CD4-positive, CD25-positive, alpha-beta regulatory T cell (primary cell): ENCODE measurements at regions not wholly inside any gene's neighbourhood (a gene's known extent, or its start where the extent isn't known, plus 50 kb on each side); places are given as distances from the start of the nearest gene placed in this dataset.

Source experiments
- ATAC-seq, 2 donors: fragments of 150-1000 bp; cut with Tn5 transposase; one replicate each; pipeline ENCODE4 v1.10.0; 2021; ENCODE audit warnings: low read depth in 2 of 2, moderate number of reproducible peaks in 2 of 2, moderate library complexity in 1 of 2
- DNase-seq, 3 donors: peaks; one replicate each; pipeline versions ENCODE4 v3.0.0 to v3.0.0-alpha.2; 2012 to 2022; ENCODE audit warnings: mixed read lengths in 1 of 3
- H3K27ac ChIP-seq: one replicate; pipeline ENCODE4 v1.7.0; 2013; ENCODE audit warnings: mild to moderate bottlenecking, low read length; ENCODE audit not compliant: insufficient read depth, poor library complexity, severe bottlenecking
- H3K27me3 ChIP-seq: one replicate; pipeline ENCODE4 v1.7.0; 2013; ENCODE audit warnings: low read length; ENCODE audit not compliant: control insufficient read depth, insufficient read depth
- H3K36me3 ChIP-seq: one replicate; pipeline ENCODE4 v1.7.0; 2013; ENCODE audit warnings: mild to moderate bottlenecking, low read length, moderate library complexity; ENCODE audit not compliant: control insufficient read depth, insufficient read depth
- H3K4me1 ChIP-seq: 2 replicates; pipeline ENCODE4 v1.7.0; 2013; ENCODE audit warnings: mild to moderate bottlenecking, low read length; ENCODE audit not compliant: insufficient read depth, control insufficient read depth, poor library complexity, severe bottlenecking
- H3K4me3 ChIP-seq: one replicate; pipeline ENCODE4 v1.7.0; 2013; ENCODE audit warnings: low read depth, mild to moderate bottlenecking, low read length, moderate library complexity
- H3K9me3 ChIP-seq, 2 experiments: 1 replicate in 1 of 2; 2 replicates in 1 of 2; pipeline ENCODE4 v1.7.0; 2013; ENCODE audit warnings: low read length in 2 of 2, mild to moderate bottlenecking in 1 of 2, moderate library complexity in 1 of 2; ENCODE audit not compliant: control insufficient read depth in 2 of 2
- H3K27ac Mint-ChIP-seq, 3 donors: one replicate each; pipeline ENCODE4 v1.8.0; 2020 to 2022; ENCODE audit warnings: mild to moderate bottlenecking in 3 of 3, mixed read lengths in 3 of 3, moderate library complexity in 2 of 3
- H3K27me3 Mint-ChIP-seq: one replicate; pipeline ENCODE4 v1.8.0; 2022; ENCODE audit warnings: mild to moderate bottlenecking, mixed read lengths
- H3K36me3 Mint-ChIP-seq: one replicate; pipeline ENCODE4 v1.8.0; 2020; ENCODE audit warnings: mixed read lengths
- H3K4me1 Mint-ChIP-seq, 4 donors: one replicate each; pipeline ENCODE4 v1.8.0; 2020 to 2022; ENCODE audit warnings: mixed read lengths in 4 of 4, mild to moderate bottlenecking in 1 of 4
- H3K4me3 Mint-ChIP-seq, 4 donors: one replicate each; pipeline ENCODE4 v1.8.0; 2020 to 2022; ENCODE audit warnings: mild to moderate bottlenecking in 4 of 4, mixed read lengths in 4 of 4, moderate library complexity in 3 of 4
- H3K9me3 Mint-ChIP-seq, 7 donors: one replicate each; pipeline ENCODE4 v1.8.0; 2020 to 2022; ENCODE audit warnings: mixed read lengths in 7 of 7, mild to moderate bottlenecking in 3 of 7, moderate library complexity in 2 of 7

DNA sequence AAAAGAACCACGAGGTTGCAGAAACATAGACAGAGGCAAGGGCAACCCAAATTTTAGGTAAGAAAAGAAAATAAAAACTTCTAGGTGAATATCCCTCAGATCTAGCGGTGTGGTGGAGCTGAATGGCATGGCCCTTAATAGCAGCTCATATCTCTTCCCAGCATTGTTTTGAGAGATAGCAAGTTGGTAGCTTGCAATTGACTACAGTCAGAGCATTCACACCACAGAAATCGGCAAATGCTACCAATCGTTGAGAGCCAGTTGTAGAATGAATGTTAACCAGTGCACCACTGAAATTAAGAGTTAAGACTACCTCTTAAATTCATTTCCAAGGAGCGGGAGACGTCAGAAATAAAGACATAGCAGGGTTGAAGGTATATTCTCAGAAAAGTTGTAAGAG lies 184.0 kb upstream of the KIT start:
- no peaks in the 10 kb centered on the region for H3K27me3 Mint-ChIP-seq
- H3K27ac Mint-ChIP-seq = peak overlapping the region in 1 of 3 donors; percentile 11
- H3K4me1 ChIP-seq = no peaks in the 10 kb centered on the region
- DNase-seq (no peak), ATAC-seq (no peak)
- H3K27me3 ChIP-seq = no peaks in the 10 kb centered on the region
- no peaks in the 10 kb centered on the region for H3K36me3 ChIP-seq
- H3K9me3 Mint-ChIP-seq = peaks cover 0 to 9% (median 6%) of the 10 kb centered on the region in 7 donors
- H3K4me3 ChIP-seq = no peak overlapping the region
- no peak overlapping the region for H3K4me3 Mint-ChIP-seq
- no peaks in the 10 kb centered on the region for H3K4me1 Mint-ChIP-seq
- H3K27ac ChIP-seq = no peak overlapping the region
- peaks cover 0 to 2% of the 10 kb centered on the region in 2 experiments for H3K9me3 ChIP-seq
- H3K36me3 Mint-ChIP-seq = no peaks in the 10 kb centered on the region

DNA sequence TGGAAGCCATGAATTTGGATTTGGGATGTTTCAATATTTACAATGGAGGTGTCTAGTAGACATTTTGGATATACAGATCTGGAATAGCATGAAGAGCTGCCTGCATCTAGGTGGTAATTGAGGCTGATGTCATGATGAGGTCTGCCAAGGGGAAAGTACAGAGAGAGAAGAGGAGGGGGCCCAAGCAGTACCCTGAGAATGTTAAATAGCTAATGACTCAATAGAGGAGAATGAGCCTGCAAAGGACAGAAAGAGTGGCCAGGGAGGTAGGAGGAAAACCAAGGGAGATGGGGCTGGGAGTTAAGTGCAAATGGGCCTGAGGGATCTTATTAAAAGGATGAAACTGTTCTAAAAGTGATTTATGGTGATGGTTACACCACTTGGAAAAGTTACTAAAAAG lies 182.2 kb upstream of the KIT start:
- H3K27me3 Mint-ChIP-seq = no peaks in the 10 kb centered on the region

DNA sequence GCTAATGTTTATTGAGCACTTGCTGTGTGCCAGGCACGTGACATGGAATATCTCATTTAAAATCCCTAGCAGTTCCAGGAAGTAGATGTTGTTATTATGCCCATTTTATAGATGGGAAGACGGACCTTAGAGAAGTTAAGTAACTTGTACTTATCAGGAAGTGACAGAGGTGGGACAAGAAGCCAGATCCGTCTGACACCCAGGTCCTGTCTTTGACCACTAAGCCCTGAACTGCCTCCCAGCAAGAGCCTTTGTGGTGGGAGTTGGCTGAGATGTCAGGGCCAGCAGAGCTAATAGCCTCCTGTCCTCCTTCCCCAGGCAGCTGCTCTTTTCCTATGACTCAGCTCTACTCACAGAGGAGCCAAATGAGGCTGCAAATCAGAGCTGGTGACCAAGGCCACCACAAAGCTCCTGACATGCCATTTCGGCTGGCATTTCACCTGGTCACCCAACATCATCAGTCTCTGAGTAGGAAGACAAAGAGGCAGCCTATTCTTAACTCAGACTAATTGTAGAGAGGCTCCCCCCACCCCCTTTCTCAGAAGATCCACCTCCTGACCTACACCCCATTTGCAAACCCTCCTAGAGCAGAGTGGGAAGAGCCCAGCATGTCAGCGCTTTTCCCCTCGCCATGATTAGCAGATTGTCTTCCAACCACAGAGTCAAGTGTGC lies 175.1 kb upstream of the KIT start:
- H3K4me1 Mint-ChIP-seq = no peaks in the 10 kb centered on the region
- no peak for DNase-seq
- Histone ChIP-seq H3K4me3 (no peak overlapping the region), H3K4me1 (no peaks in the 10 kb centered on the region), H3K36me3 (no peaks in the 10 kb centered on the region), H3K27me3 (no peaks in the 10 kb centered on the region), H3K27ac (no peak overlapping the region), H3K9me3 (no peaks in the 10 kb centered on the region)
- no peaks in the 10 kb centered on the region for H3K27me3 Mint-ChIP-seq
- no peak overlapping the region for H3K27ac Mint-ChIP-seq
- ATAC-seq = no peak
- no peaks in the 10 kb centered on the region for H3K36me3 Mint-ChIP-seq
- H3K4me3 Mint-ChIP-seq = no peak overlapping the region
- H3K9me3 Mint-ChIP-seq = peaks cover 0 to 8% (median 5%) of the 10 kb centered on the region in 7 donors

More for the DNA sequence above, 182.2 kb upstream of the KIT start:
- H3K27ac ChIP-seq = no peak overlapping the region
- H3K4me3 ChIP-seq = no peak overlapping the region
- H3K4me1 ChIP-seq = no peaks in the 10 kb centered on the region
- H3K36me3 ChIP-seq = no peaks in the 10 kb centered on the region
- Mint-ChIP-seq H3K36me3 (no peaks in the 10 kb centered on the region), H3K9me3 (peaks cover 0 to 11% (median 5%) of the 10 kb centered on the region in 7 donors), H3K4me3 (no peak overlapping the region), H3K27ac (no peak overlapping the region), H3K4me1 (no peaks in the 10 kb centered on the region)
- no peak for DNase-seq
- H3K9me3 ChIP-seq = no peaks in the 10 kb centered on the region
- ATAC-seq = no peak
- H3K27me3 ChIP-seq = no peaks in the 10 kb centered on the region

DNA sequence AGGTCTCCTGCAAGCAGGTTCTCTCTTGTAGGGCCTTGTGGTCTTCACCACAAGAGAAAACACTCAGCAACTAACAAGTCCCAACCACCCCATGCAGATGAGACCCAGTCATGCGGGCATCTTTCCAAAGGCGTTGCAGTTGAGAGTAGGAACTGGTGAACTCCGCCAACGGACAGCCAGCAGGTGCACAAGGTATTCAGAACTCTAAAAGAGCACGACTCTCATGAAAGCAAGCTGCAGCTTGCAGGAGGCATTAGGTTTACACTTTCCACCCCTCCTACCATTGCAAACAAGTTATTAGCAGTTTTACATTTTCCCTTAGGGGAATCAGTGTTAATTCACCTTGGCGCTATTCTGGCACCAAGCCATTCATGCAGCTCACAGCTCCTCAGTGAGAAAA lies 173.4 kb upstream of the KIT start:
- no peak for ATAC-seq
- no peaks in the 10 kb centered on the region for H3K36me3 Mint-ChIP-seq
- H3K27me3 Mint-ChIP-seq = no peaks in the 10 kb centered on the region
- no peaks in the 10 kb centered on the region for H3K27me3 ChIP-seq
- peaks cover 0 to 4% (median 0%) of the 10 kb centered on the region in 7 donors for H3K9me3 Mint-ChIP-seq
- H3K9me3 ChIP-seq = no peaks in the 10 kb centered on the region
- no peak overlapping the region for H3K4me3 Mint-ChIP-seq
- H3K4me1 ChIP-seq = no peaks in the 10 kb centered on the region
- DNase-seq = no peak
- no peaks in the 10 kb centered on the region for H3K4me1 Mint-ChIP-seq
- no peaks in the 10 kb centered on the region for H3K36me3 ChIP-seq
- H3K27ac Mint-ChIP-seq = no peak overlapping the region
- no peak overlapping the region for H3K4me3 ChIP-seq
- H3K27ac ChIP-seq = no peak overlapping the region

DNA sequence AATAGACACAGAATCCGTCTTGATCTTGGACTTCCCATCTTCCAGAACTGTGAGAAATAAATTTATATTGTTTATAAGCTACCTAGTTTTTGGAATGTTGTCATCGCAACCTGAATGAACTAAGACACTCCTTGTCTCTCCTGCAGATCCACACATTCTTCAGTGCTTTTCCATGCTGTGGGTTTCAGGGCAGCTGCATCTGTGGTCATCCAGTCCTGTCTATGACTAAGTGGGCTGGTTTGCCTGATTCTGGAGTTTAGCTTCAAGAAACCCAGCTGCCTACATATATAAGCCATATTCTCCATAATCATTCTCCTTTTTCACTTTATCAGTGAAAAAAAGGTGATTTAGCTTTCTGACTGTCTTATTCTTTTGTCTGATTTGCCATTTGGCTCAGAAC lies 170.3 kb upstream of the KIT start:
- Mint-ChIP-seq H3K4me3 (no peak overlapping the region), H3K27ac (no peak overlapping the region), H3K27me3 (no peaks in the 10 kb centered on the region), H3K4me1 (no peaks in the 10 kb centered on the region), H3K36me3 (no peaks in the 10 kb centered on the region), H3K9me3 (peaks cover 0 to 4% (median 0%) of the 10 kb centered on the region in 7 donors)
- DNase-seq (no peak), ATAC-seq (no peak)
- Histone ChIP-seq H3K36me3 (no peaks in the 10 kb centered on the region), H3K4me1 (no peaks in the 10 kb centered on the region), H3K9me3 (no peaks in the 10 kb centered on the region), H3K4me3 (no peak overlapping the region), H3K27ac (no peak overlapping the region), H3K27me3 (no peaks in the 10 kb centered on the region)

DNA sequence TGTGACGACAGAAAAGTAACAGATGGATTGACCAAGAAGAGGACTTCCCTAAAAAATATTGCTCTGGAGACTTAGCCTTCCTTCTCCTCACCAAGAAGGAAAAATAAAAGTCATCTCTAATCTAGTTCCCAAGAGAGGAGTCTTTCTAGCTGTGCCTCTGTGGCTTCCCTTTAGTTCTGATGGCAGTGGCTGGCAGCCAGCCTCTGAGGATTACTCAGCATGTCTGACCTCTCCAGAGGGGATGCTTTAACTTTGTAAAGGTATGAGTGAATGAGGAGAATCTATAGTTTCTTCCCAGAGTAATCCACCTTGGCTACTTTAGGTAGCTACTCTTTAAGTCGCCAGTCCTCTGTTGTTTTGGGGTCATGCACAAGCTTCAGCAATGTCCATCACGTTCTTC lies 163.9 kb upstream of the KIT start:
- Mint-ChIP-seq H3K4me1 (no peaks in the 10 kb centered on the region), H3K27ac (no peak overlapping the region), H3K36me3 (no peaks in the 10 kb centered on the region), H3K9me3 (no peaks in the 10 kb centered on the region), H3K4me3 (no peak overlapping the region), H3K27me3 (no peaks in the 10 kb centered on the region)
- Histone ChIP-seq H3K27ac (no peak overlapping the region), H3K4me3 (no peak overlapping the region), H3K9me3 (no peaks in the 10 kb centered on the region), H3K4me1 (no peaks in the 10 kb centered on the region), H3K27me3 (no peaks in the 10 kb centered on the region), H3K36me3 (no peaks in the 10 kb centered on the region)
- DNase-seq (no peak), ATAC-seq (no peak)

DNA sequence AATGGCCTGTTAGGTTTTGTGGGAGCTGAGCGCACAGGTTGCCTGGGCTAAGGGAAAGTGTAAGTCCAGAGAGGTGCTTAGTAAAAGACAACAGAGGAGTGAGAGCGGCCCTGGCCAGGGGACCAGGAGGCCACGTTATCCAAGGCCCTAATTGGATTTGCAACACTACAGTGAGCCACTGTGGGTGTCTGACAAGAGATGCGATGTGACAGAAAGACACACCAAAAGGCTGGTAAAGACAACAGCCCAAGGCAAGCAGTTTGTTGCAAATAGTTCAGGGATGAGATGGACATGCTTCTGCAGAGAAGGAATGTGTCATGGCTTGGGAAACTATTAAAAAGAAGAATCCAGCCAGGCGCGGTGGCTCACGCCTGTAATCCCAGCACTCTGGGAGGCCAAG lies 162.7 kb upstream of the KIT start:
- no peak overlapping the region for H3K27ac ChIP-seq
- no peaks in the 10 kb centered on the region for H3K27me3 ChIP-seq
- peaks cover 0 to 3% (median 0%) of the 10 kb centered on the region in 7 donors for H3K9me3 Mint-ChIP-seq
- no peak for DNase-seq
- no peaks in the 10 kb centered on the region for H3K4me1 ChIP-seq
- H3K4me1 Mint-ChIP-seq = no peaks in the 10 kb centered on the region
- no peaks in the 10 kb centered on the region for H3K36me3 Mint-ChIP-seq
- H3K27ac Mint-ChIP-seq = no peak overlapping the region
- no peaks in the 10 kb centered on the region for H3K27me3 Mint-ChIP-seq
- H3K9me3 ChIP-seq = no peaks in the 10 kb centered on the region
- no peaks in the 10 kb centered on the region for H3K36me3 ChIP-seq
- H3K4me3 ChIP-seq = no peak overlapping the region
- no peak overlapping the region for H3K4me3 Mint-ChIP-seq
- no peak for ATAC-seq

DNA sequence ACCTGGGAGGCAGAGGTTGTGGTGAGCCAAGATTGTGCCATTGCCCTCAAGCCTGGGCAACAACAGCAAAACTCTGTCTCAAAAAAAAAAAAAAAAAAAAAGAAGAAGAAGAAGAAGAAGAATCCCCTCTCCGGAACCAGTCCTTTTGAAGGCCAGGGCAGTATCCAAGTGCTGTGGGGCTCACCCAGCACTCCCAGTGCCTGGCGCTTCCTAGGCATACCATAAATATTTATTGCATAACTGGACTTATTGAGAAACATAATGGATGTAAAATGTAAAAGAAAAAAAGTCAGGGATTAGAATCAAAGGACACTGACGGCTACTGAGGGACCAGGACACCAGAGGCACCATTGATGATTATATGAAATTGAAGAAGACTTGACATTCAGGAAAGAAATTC lies 162.1 kb upstream of the KIT start:
- no peaks in the 10 kb centered on the region for H3K4me1 ChIP-seq
- H3K36me3 Mint-ChIP-seq = no peaks in the 10 kb centered on the region
- DNase-seq (no peak), ATAC-seq (no peak)
- H3K27me3 ChIP-seq = no peaks in the 10 kb centered on the region
- H3K9me3 ChIP-seq = no peaks in the 10 kb centered on the region
- no peak overlapping the region for H3K27ac Mint-ChIP-seq
- no peaks in the 10 kb centered on the region for H3K27me3 Mint-ChIP-seq
- no peaks in the 10 kb centered on the region for H3K4me1 Mint-ChIP-seq
- H3K36me3 ChIP-seq = no peaks in the 10 kb centered on the region
- peaks cover 0 to 3% (median 0%) of the 10 kb centered on the region in 7 donors for H3K9me3 Mint-ChIP-seq
- H3K4me3 Mint-ChIP-seq = no peak overlapping the region
- no peak overlapping the region for H3K4me3 ChIP-seq
- no peak overlapping the region for H3K27ac ChIP-seq
